NB4 (cell line): ENCODE measurements at regions not wholly inside any gene's neighbourhood (a gene's known extent, or its start where the extent isn't known, plus 50 kb on each side); places are given as distances from the start of the nearest gene placed in this dataset.
"Not testable (repeated sequence)": the region's sequence is repeated elsewhere in the genome, so short reads cannot be mapped to it uniquely, and the experiment has no call there.

Source experiments
- DNase-seq: peaks from one replicate; pipeline ENCODE4 v3.0.0; 2010; ENCODE audit warnings: low read depth
- H3K4me3 ChIP-seq: one replicate; pipeline ENCODE4 v1.5.1; 2011; ENCODE audit warnings: mild to moderate bottlenecking, low read depth, low read length, moderate library complexity
- MAX ChIP-seq: IDR thresholded peaks from 2 replicates; pipeline ENCODE4 v1.6.1; 2011; ENCODE audit warnings: low read depth, low read length
- MYC ChIP-seq: IDR thresholded peaks from 2 replicates; pipeline ENCODE4 v1.6.1; 2011; ENCODE audit warnings: low read depth, low read length
- POLR2A ChIP-seq: IDR thresholded peaks from 2 replicates; pipeline ENCODE4 v1.6.1; 2011; ENCODE audit warnings: mild to moderate bottlenecking; ENCODE audit not compliant: insufficient read length; ENCODE audit errors: extremely low read depth
- TF ChIP-seq, protein P1 (sequence below): IDR thresholded peaks from one replicate; pipeline ENCODE4 v1.5.1; 2012; ENCODE audit warnings: low read depth, low read length

DNA sequence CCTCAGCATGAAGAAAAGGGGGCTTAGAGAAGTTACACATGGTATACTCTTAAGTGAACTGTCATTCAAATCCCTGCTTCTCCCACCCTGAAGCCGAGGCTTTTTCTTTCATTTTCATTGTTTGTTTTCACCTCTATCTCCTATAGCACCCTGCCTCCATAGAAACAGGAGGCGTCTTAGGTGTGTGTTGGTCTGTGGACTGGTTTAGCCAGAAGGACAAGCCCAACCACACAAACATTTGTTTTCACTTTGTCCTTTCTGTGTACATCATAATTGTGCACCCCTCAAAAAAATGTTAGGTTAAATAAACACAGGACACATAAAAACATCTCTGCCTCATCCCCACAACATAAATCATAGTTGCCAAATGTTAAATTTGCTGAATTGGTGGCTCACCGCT, 73.3 kb upstream of the UBE2E2 start:
- no peak for DNase-seq
- TF ChIP-seq, protein P1, sequence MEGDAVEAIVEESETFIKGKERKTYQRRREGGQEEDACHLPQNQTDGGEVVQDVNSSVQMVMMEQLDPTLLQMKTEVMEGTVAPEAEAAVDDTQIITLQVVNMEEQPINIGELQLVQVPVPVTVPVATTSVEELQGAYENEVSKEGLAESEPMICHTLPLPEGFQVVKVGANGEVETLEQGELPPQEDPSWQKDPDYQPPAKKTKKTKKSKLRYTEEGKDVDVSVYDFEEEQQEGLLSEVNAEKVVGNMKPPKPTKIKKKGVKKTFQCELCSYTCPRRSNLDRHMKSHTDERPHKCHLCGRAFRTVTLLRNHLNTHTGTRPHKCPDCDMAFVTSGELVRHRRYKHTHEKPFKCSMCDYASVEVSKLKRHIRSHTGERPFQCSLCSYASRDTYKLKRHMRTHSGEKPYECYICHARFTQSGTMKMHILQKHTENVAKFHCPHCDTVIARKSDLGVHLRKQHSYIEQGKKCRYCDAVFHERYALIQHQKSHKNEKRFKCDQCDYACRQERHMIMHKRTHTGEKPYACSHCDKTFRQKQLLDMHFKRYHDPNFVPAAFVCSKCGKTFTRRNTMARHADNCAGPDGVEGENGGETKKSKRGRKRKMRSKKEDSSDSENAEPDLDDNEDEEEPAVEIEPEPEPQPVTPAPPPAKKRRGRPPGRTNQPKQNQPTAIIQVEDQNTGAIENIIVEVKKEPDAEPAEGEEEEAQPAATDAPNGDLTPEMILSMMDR, result no peak
- TF ChIP-seq MYC (no peak), POLR2A (no peak), MAX (no peak)
- H3K4me3 ChIP-seq, result no peak overlapping the region

GRCh38 chr3:23130406-23130805, 72.7 kb upstream of the UBE2E2 start:
- no peak overlapping the region for H3K4me3 ChIP-seq
- TF ChIP-seq, protein P1, result no peak
- no peak for TF ChIP-seq MAX
- TF ChIP-seq MYC, result no peak
- TF ChIP-seq POLR2A, result no peak
- DNase-seq, result no peak

DNA sequence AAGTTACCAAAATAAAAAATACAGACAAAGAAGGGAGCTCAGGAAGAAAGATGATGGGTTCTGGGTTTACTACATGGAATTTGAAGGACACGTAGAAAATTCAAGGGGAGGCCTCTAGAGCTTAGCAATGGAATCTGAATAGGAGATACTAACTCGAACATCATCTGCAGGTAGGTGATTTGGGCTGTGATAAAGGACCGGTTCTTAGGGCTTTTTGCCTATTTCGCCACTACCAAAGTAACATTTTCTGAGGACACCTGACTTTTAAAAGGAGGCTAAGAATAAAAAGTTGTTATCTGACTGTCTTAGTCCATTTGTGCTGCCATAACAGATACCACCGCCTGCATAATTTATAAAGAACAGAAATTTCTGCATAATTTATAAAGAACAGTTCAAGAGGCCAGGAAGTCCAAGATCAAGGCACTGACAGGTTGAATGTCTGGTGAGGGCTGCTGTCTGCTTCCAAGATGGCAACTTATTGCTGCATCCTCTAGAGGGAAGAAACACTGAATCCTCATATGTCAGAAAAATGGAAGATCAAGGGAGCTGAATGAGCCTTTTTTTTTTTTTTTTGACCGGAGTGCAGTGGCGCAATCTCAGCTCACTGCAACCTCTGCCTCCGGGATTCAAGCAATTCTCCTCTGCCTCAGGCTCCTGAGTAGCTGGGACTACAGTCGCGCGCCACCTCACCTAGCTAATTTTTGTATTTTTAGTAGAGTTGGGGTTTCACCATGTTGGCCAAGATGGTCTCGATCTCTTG, 67.9 kb upstream of the UBE2E2 start:
- TF ChIP-seq, protein P1, result no peak
- TF ChIP-seq MAX (no peak), POLR2A (no peak), MYC (no peak)

DNA sequence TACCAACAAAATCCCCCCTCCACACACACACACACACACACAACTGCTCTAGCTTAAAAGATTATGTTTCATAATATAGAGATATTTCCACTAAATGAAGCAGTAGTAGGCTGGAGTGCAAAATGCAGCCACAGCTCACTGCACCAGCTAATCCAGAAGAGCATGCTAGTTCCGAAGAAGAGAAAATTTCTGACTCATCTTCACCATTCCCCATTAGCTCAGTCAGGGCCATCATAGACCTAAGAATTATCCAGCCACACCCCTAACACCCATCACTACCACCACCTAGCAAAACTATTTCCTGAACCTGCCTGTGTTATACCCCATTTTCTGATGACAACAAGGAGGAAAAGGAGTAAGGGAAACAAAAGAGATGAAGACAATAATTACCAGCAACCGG, 67.1 kb upstream of the UBE2E2 start:
- TF ChIP-seq, protein P1, result no peak
- TF ChIP-seq POLR2A (no peak), MYC (no peak), MAX (no peak)
- no peak overlapping the region for H3K4me3 ChIP-seq
- no peak for DNase-seq

More for the DNA sequence above, 67.9 kb upstream of the UBE2E2 start:
- H3K4me3 ChIP-seq, result no peak overlapping the region
- DNase-seq, result no peak

DNA sequence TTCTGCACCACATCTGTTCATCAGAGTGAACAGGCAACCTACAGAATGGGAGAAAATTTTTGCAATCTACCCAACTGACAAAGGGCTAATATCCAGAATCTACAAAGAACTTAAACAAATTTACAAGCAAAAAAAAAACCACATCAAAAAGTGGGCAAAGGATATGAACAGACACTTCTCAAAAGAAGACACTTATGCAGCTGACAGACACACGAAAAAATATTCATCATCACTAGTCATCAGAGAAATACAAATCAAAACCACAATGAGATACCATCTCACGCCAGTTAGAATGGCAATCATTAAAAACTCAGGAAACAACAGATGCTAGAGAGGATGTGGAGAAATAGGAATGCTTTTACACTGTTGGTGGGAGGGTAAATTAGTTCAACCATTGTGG, 59.1 kb upstream of the UBE2E2 start:
- H3K4me3 ChIP-seq, DNase-seq: not testable (repeated sequence)

GRCh38 chr3:23146163-23146562, 57.0 kb upstream of the UBE2E2 start:
- no peak overlapping the region for H3K4me3 ChIP-seq
- DNase-seq, result no peak
- TF ChIP-seq POLR2A, result no peak
- no peak for TF ChIP-seq MAX
- no peak for TF ChIP-seq MYC
- TF ChIP-seq, protein P1, result no peak
